DND-41 (cell line): ENCODE measurements at regions not wholly inside any gene's neighbourhood (a gene's known extent, or its start where the extent isn't known, plus 50 kb on each side); places are given as distances from the start of the nearest gene placed in this dataset.

ENCODE experiments used
- ATAC-seq: fragments of 200-7000 bp; cut with Tn5 transposase; 3 replicates; pipeline ENCODE4 v1.9.1; 2021; ENCODE audit warnings: low read depth; ENCODE audit not compliant: insufficient read depth
- DNase-seq: peaks from one replicate; pipeline ENCODE4 v3.0.0-alpha.2; 2020
- H2AFZ ChIP-seq: 2 replicates; pipeline ENCODE4 v1.6.0; 2012; ENCODE audit warnings: low read depth, low read length
- H3K27ac ChIP-seq: 2 replicates; pipeline ENCODE4 v1.5.1; 2012; ENCODE audit warnings: low read length, inconsistent platforms
- H3K27me3 ChIP-seq: fragments of 200-600 bp; sonication (generic); 2 replicates; pipeline ENCODE4 v1.6.0; 2012; ENCODE audit warnings: low read length, mild to moderate bottlenecking, inconsistent platforms; ENCODE audit not compliant: insufficient read depth, poor library complexity
- H3K36me3 ChIP-seq: 2 replicates; pipeline ENCODE4 v1.5.1; 2012; ENCODE audit warnings: low read length, inconsistent platforms; ENCODE audit not compliant: insufficient read depth
- H3K4me1 ChIP-seq: 2 replicates; pipeline ENCODE4 v1.5.1; 2012; ENCODE audit warnings: mild to moderate bottlenecking, low read length; ENCODE audit not compliant: insufficient read depth
- H3K4me2 ChIP-seq: 2 replicates; pipeline ENCODE4 v1.6.0; 2012; ENCODE audit warnings: mild to moderate bottlenecking, moderate library complexity, low read length, inconsistent platforms; ENCODE audit not compliant: insufficient read depth
- H3K4me3 ChIP-seq, 2 experiments: fragments of 200-600 bp in 1 of 2; shearing (Covaris generic) in 1 of 2; 2 replicates each; pipeline ENCODE4 v1.5.1; 2012 to 2016; ENCODE audit warnings: inconsistent platforms in 2 of 2, low read length in 2 of 2, mild to moderate bottlenecking in 2 of 2, low read depth in 1 of 2, moderate library complexity in 1 of 2
- H3K79me2 ChIP-seq: 2 replicates; pipeline ENCODE4 v1.6.0; 2012; ENCODE audit warnings: low read length, inconsistent platforms; ENCODE audit not compliant: insufficient read depth
- H3K9ac ChIP-seq: 2 replicates; pipeline ENCODE4 v1.6.0; 2012; ENCODE audit warnings: low read depth, mild to moderate bottlenecking, inconsistent platforms, low read length, moderate library complexity
- H3K9me3 ChIP-seq: 2 replicates; pipeline ENCODE4 v1.5.1; 2012; ENCODE audit warnings: low read length, moderate library complexity, mild to moderate bottlenecking, inconsistent platforms; ENCODE audit not compliant: insufficient read depth, severe bottlenecking
- H4K20me1 ChIP-seq: 2 replicates; pipeline ENCODE4 v1.6.0; 2012; ENCODE audit warnings: low read length; ENCODE audit not compliant: insufficient read depth
- EZH2 ChIP-seq: IDR thresholded peaks from 3 replicates; pipeline ENCODE4 v1.6.1; 2012; ENCODE audit warnings: borderline replicate concordance, low read depth, mild to moderate bottlenecking, moderate library complexity, low read length, inconsistent platforms; ENCODE audit not compliant: severe bottlenecking
- TF ChIP-seq, protein P1 (sequence below): IDR thresholded peaks from 2 replicates; pipeline ENCODE4 v1.5.1; 2012; ENCODE audit warnings: borderline replicate concordance, low read length, moderate library complexity, mild to moderate bottlenecking; ENCODE audit not compliant: poor library complexity, severe bottlenecking; ENCODE audit errors: extremely low read depth

- Histone ChIP-seq H3K9ac (no peak overlapping the region), H3K4me2 (no peak overlapping the region), H4K20me1 (no peaks in the 10 kb centered on the region), H3K4me3 (no peak overlapping the region), H3K79me2 (no peaks in the 10 kb centered on the region), H3K27me3 (no peaks in the 10 kb centered on the region), H3K9me3 (no peaks in the 10 kb centered on the region), H3K36me3 (no peaks in the 10 kb centered on the region), H3K27ac (no peak overlapping the region), H2AFZ (no peak overlapping the region), H3K4me1 (no peaks in the 10 kb centered on the region)
- TF ChIP-seq, protein P1, sequence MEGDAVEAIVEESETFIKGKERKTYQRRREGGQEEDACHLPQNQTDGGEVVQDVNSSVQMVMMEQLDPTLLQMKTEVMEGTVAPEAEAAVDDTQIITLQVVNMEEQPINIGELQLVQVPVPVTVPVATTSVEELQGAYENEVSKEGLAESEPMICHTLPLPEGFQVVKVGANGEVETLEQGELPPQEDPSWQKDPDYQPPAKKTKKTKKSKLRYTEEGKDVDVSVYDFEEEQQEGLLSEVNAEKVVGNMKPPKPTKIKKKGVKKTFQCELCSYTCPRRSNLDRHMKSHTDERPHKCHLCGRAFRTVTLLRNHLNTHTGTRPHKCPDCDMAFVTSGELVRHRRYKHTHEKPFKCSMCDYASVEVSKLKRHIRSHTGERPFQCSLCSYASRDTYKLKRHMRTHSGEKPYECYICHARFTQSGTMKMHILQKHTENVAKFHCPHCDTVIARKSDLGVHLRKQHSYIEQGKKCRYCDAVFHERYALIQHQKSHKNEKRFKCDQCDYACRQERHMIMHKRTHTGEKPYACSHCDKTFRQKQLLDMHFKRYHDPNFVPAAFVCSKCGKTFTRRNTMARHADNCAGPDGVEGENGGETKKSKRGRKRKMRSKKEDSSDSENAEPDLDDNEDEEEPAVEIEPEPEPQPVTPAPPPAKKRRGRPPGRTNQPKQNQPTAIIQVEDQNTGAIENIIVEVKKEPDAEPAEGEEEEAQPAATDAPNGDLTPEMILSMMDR = no peak
- TF ChIP-seq EZH2 = no peak
- ATAC-seq (no peak), DNase-seq (no peak)
These were observed 379.1 kb upstream of the FIGN start for GRCh38 chr2:164114937-164115336.

DNA sequence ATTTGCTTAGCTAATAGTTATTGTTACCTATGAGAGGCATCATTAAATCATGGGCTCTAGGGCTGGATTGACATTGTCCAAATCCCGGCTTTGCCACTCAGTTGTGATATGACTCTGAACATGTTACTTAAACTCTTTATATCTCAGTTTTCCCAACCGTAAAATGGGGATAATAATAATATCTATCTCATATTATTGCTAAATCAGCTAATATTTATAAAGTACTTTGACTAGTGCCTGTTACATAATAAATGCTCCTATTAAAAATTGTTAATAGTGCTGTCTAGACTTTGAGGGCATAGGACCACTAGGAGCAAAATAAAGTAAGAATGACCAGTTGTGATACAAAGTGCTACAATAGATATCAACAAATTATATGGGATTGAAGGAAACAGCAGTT, 376.3 kb upstream of the FIGN start:
- H3K4me3 ChIP-seq = no peak overlapping the region
- H3K27ac ChIP-seq = no peak overlapping the region
- H3K9ac ChIP-seq = no peak overlapping the region
- no peak for TF ChIP-seq EZH2
- TF ChIP-seq, protein P1 = no peak
- no peaks in the 10 kb centered on the region for H3K27me3 ChIP-seq
- no peak for DNase-seq
- no peak overlapping the region for H2AFZ ChIP-seq
- H3K9me3 ChIP-seq = no peaks in the 10 kb centered on the region
- ATAC-seq = no peak
- H3K36me3 ChIP-seq = no peaks in the 10 kb centered on the region
- no peaks in the 10 kb centered on the region for H4K20me1 ChIP-seq
- H3K79me2 ChIP-seq = no peaks in the 10 kb centered on the region
- H3K4me1 ChIP-seq = no peaks in the 10 kb centered on the region
- H3K4me2 ChIP-seq = no peak overlapping the region

- Histone ChIP-seq H3K4me3 (no peak overlapping the region), H3K4me2 (no peak overlapping the region), H3K9ac (no peak overlapping the region), H3K9me3 (no peaks in the 10 kb centered on the region), H3K36me3 (no peaks in the 10 kb centered on the region), H2AFZ (no peak overlapping the region), H4K20me1 (no peaks in the 10 kb centered on the region), H3K27me3 (no peaks in the 10 kb centered on the region), H3K27ac (no peak overlapping the region), H3K4me1 (no peaks in the 10 kb centered on the region), H3K79me2 (no peaks in the 10 kb centered on the region)
- DNase-seq (no peak), ATAC-seq (no peak)
- TF ChIP-seq, protein P1 = no peak
- TF ChIP-seq EZH2 = no peak
These were observed 374.7 kb upstream of the FIGN start for GRCh38 chr2:164110515-164110914.

GRCh38 chr2:164109006-164109405, 373.2 kb upstream of the FIGN start:
- DNase-seq (no peak), ATAC-seq (no peak)
- Histone ChIP-seq H3K4me2 (no peak overlapping the region), H2AFZ (no peak overlapping the region), H3K36me3 (no peaks in the 10 kb centered on the region), H3K9me3 (no peaks in the 10 kb centered on the region), H3K27ac (no peak overlapping the region), H3K79me2 (no peaks in the 10 kb centered on the region), H3K27me3 (no peaks in the 10 kb centered on the region), H3K4me1 (no peaks in the 10 kb centered on the region), H3K4me3 (no peak overlapping the region), H3K9ac (no peak overlapping the region), H4K20me1 (no peaks in the 10 kb centered on the region)
- TF ChIP-seq, protein P1 = no peak
- no peak for TF ChIP-seq EZH2
